Stomach (tissue), 4 donors: ENCODE measurements at regions not wholly inside any gene's neighbourhood (a gene's known extent, or its start where the extent isn't known, plus 50 kb on each side); places are given as distances from the start of the nearest gene placed in this dataset.

ENCODE experiments used
- CTCF ChIP-seq, 7 experiments: fragments of 450-650 bp in 4 of 7; fragments of 200-600 bp in 3 of 7; sonication (generic) in 3 of 7; IDR thresholded peaks; one replicate each; pipeline ENCODE4 v1.5.1; 2016 to 2019; ENCODE audit warnings: antibody characterized with exemption in 7 of 7, control low read depth in 2 of 7, mild to moderate bottlenecking in 1 of 7
- EP300 ChIP-seq: sonication (generic); formaldehyde crosslinking; IDR thresholded peaks from one replicate; pipeline ENCODE4 v1.6.1; 2017; ENCODE audit warnings: antibody characterized with exemption
- POLR2A ChIP-seq, 4 donors: fragments of 450-650 bp; IDR thresholded peaks; one replicate each; pipeline ENCODE4 v1.6.1; 2016; ENCODE audit warnings: antibody characterized with exemption in 4 of 4, control low read depth in 2 of 4, mild to moderate bottlenecking in 1 of 4, moderate library complexity in 1 of 4
- POLR2AphosphoS5 ChIP-seq, 3 donors: sonication (generic); formaldehyde crosslinking; IDR thresholded peaks; one replicate each; pipeline ENCODE4 v1.6.1; 2016; ENCODE audit warnings: antibody characterized with exemption in 3 of 3

DNA sequence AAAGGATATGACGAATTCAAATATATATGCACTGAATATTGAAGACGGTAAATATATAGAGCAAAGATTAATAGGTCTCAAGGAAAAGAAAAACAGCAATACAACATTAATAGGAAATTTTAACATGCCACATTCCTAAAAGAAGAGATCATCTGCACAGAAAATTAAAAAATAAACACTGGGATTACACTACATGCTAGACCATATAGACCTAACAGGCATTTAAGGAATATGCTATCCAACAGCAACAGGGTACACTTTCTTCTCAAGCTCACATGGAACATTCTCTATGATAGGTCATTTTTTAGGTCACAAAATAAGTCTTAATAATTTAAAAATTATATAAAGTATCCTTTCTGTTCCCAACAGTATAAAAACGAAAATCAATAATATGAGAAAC, 1038.3 kb downstream of the KCNT2 start:
- TF ChIP-seq EP300 (no peak), CTCF (IDR thresholded peaks at IDR 0.05) (no peak), POLR2AphosphoS5 (IDR thresholded peaks at IDR 0.05) (no peak), POLR2A (IDR thresholded peaks at IDR 0.05) (no peak)
